ENCODE measurements at regions not wholly inside any gene's neighbourhood (a gene's known extent, or its start where the extent isn't known, plus 50 kb on each side); places are given as distances from the start of the nearest gene placed in this dataset.

DNA sequence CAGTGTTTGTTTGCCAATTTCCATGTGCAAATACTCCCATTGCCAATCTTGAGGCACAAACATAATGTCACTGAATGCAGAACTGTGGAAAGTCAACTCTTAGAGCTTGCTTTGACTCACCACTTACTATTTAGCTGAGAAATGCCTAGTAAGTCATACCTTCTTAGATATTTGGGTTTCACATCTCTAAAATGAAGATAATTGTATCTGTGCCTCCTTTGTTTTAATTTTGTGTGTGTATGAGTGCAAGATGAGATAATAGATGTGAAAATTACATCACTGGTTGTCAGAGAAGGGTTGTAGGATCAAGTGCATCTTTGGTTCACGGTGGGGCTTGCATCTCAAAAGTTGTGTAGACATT lies 407.5 kb downstream of the INHBA start:
- TF ChIP-seq, protein P1, sequence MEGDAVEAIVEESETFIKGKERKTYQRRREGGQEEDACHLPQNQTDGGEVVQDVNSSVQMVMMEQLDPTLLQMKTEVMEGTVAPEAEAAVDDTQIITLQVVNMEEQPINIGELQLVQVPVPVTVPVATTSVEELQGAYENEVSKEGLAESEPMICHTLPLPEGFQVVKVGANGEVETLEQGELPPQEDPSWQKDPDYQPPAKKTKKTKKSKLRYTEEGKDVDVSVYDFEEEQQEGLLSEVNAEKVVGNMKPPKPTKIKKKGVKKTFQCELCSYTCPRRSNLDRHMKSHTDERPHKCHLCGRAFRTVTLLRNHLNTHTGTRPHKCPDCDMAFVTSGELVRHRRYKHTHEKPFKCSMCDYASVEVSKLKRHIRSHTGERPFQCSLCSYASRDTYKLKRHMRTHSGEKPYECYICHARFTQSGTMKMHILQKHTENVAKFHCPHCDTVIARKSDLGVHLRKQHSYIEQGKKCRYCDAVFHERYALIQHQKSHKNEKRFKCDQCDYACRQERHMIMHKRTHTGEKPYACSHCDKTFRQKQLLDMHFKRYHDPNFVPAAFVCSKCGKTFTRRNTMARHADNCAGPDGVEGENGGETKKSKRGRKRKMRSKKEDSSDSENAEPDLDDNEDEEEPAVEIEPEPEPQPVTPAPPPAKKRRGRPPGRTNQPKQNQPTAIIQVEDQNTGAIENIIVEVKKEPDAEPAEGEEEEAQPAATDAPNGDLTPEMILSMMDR (IDR thresholded peaks at IDR 0.05; ENCODE audit: insufficient read depth, low read length, poor library complexity, severe bottlenecking) = no peak
- TF ChIP-seq EZH2phosphoT487 (conservative IDR thresholded peaks at IDR 0.05; ENCODE audit: low read length) = no peak

Measured in SU-DHL-6 (cell line).